Choroid plexus epithelial cell (primary cell): ENCODE measurements at regions not wholly inside any gene's neighbourhood (a gene's known extent, or its start where the extent isn't known, plus 50 kb on each side); places are given as distances from the start of the nearest gene placed in this dataset.
"Not testable (repeated sequence)": the region's sequence is repeated elsewhere in the genome, so short reads cannot be mapped to it uniquely, and the experiment has no call there.

Source experiments
- DNase-seq: peaks from one replicate; pipeline ENCODE4 v3.0.0-alpha.2; 2010; ENCODE audit warnings: low read depth
- H3K4me3 ChIP-seq: 2 replicates; pipeline ENCODE4 v1.5.1; 2011; ENCODE audit warnings: low read depth, mild to moderate bottlenecking, control low read depth, low read length, moderate library complexity
- TF ChIP-seq, protein P1 (sequence below): conservative IDR thresholded peaks from 2 replicates; pipeline ENCODE4 v1.5.1; 2011; ENCODE audit warnings: low read depth, mild to moderate bottlenecking, control low read depth, inconsistent platforms, low read length, moderate library complexity

DNA sequence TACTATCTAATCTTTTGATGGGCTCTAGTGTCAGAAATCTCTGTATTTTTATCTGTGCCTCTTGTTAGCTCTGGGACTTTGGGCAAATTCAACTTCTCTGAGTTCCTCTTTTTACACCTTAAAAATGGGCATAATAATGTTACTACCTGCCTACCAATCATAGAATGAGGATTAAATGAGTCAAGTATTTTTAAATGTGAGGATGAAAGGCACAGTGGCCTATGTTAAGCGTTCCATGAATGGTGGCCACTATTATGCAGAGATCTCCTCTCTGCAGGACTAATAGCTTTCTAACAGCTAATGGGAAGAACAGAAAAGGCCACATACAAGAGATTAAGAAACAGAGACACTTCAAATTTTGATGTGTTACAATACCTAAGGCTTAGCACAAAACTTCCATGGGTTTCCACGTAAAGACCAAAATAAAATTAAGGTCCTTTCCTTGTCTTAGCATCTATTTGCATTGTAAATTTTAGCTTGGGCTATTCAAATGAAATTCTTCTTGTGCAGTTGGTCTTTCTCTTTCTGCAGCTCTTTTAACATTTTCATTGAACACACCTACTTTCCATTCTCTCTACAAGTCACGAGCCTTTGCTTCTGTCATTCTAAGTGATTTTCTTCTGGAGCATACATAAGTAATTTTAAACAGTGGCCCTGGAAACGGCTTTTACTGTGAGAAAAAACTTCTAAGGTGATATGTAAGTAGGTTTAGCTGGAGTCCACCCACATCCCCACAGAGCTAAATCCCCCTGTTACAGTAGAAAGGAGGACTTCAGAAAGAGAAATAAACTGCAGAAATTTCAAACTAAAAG lies 117.9 kb upstream of the MED14 start:
- TF ChIP-seq, protein P1, sequence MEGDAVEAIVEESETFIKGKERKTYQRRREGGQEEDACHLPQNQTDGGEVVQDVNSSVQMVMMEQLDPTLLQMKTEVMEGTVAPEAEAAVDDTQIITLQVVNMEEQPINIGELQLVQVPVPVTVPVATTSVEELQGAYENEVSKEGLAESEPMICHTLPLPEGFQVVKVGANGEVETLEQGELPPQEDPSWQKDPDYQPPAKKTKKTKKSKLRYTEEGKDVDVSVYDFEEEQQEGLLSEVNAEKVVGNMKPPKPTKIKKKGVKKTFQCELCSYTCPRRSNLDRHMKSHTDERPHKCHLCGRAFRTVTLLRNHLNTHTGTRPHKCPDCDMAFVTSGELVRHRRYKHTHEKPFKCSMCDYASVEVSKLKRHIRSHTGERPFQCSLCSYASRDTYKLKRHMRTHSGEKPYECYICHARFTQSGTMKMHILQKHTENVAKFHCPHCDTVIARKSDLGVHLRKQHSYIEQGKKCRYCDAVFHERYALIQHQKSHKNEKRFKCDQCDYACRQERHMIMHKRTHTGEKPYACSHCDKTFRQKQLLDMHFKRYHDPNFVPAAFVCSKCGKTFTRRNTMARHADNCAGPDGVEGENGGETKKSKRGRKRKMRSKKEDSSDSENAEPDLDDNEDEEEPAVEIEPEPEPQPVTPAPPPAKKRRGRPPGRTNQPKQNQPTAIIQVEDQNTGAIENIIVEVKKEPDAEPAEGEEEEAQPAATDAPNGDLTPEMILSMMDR = no peak
- no peak for DNase-seq
- no peak overlapping the region for H3K4me3 ChIP-seq

DNA sequence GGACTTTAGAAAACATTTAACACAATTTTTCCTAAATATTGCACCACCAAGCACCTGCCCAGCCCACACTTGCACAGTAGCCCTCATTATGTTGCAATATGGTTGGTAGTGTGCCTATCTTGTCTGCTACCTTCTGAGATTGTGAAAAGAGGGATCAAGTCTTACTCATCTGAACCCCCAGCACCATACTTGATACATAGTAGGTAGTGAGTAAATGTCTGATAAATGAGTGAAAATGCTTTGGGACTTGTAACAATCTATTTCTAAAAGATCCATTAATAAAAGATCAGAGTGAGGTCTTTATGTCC lies 118.4 kb upstream of the MED14 start:
- DNase-seq = no peak
- TF ChIP-seq, protein P1 = no peak
- H3K4me3 ChIP-seq = no peak overlapping the region

DNA sequence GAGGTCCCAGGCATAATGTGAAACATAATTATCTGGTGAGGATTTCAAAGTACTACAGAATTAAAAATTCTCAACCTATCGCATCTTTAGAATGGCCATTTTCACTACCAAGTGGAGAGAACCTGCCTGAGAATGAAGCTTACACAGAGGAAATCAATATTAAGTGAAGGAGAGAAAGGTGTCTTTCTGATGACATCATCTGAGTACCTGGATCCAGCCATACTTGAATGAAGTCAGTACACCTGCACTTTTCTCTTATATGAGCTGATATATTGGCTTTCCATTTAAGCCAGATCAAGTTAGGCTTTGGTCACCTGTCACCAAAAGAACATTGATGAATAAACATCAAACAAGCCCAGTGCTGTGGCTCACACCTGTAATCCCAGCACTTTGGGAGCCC lies 118.9 kb upstream of the MED14 start:
- no peak for DNase-seq
- H3K4me3 ChIP-seq = no peak overlapping the region
- TF ChIP-seq, protein P1 = no peak

DNA sequence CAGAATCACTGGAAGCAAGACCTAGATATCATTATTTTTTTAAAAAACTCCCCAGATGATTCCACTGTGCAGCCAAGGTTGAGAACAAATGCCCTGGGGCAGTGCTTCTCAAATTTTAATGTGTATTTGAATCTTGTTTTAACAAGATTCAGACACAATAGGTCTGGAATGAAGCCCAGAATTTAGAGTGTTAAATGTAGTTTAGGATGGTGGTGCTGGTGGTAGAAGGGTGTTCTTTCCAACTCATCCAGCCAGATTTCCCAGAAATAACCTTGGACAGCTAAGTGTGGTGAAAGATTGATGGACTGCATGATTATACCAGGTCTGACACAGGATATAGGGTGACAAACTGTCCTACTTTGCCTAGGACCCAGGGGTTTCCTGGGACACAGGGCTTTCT lies 120.1 kb upstream of the MED14 start:
- TF ChIP-seq, protein P1 = no peak
- no peak overlapping the region for H3K4me3 ChIP-seq
- no peak for DNase-seq

DNA sequence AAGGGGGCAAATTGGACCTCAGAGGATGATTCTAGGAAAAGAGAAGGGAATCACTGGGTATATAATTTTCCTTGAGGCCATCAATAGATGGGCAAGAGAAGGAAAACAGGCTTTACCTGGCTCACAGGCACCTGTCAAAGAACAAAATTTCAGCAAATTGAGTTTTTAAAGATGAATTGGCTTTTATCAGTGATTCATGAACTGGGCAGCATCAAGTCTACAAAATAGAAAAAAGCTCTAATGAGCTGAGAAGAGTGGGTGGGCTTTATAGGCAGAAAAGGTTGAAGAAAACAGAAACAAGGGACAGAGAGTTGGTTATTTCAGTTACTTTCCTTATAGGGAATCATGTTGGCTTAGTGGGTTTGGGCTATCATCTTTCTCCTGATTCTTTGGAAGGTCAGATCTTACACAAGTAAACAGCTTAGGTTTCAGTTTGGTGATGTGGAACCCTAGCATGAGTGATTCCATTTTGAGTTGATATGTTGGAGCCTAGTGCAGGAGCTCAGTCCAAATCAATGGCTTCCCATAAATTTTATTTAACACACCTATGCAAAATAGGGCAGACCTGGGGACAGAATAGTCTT lies 120.7 kb upstream of the MED14 start:
- TF ChIP-seq, protein P1 = no peak
- H3K4me3 ChIP-seq = no peak overlapping the region
- no peak for DNase-seq

DNA sequence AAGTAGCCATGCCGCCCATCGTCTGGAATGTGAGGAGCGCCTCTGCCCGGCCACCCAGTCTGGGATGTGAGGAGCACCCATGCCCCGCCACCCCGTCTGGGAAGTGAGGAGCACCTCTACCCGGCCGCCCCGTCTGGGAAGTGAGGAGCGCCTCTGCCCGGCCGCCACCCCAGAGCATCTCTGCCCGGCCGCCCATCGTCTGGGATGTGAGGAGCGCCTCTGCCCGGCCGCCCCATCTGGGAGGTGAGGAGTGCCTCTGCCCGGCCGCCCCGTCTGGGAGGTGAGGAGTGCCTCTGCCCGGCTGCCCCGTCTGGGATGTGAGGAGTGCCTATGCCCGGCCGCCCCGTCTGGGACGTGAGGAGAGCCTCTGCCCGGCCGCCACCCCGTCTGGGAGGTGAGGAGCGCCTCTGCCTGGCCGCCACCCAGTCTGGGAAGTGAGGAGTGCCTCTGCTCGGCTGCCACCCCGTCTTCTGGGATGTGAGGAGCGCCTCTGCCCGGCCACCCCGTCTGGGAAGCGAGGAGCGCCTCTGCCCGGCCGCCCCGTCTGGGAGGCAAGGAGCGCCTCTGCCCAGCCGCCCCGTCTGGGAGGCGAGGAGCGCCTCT lies 126.7 kb upstream of the MED14 start:
- H3K4me3 ChIP-seq, DNase-seq: not testable (repeated sequence)

DNA sequence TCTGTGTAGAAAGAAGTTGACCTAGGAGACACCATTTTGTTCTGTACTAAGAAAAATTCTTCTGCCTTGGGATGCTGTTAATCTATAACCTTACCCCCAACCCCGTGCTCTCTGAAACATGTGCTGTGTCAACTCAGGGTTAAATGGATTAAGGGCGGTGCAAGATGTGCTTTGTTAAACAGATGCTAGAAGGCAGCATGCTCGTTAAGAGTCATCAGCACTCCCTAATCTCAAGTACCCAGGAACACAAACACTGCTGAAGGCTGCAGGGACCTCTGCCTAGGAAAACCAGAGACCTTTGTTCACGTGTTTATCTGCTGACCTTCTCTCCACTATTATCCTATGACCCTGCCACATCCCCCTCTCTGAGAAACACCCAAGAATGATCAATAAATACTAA lies 127.9 kb upstream of the MED14 start:
- H3K4me3 ChIP-seq, DNase-seq: not testable (repeated sequence)

DNA sequence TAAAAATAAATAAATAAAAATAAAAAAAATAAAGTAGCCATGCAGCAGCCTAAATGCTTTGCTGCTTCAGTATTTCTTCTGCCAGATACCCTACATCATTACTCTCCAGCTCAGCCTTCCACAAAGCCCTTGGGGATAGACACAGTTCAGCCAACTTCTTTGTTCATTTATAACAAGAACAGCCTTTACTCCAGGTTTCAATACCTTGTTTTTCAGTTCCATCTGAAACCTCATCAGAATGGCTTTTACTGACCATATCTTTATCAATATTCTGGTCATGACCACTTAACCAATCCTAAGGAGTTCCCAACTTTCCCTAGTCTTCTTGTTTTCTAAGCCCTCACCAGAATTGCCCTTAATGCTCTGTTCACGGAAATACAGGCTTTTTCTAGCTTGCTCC lies 128.3 kb upstream of the MED14 start:
- no peak overlapping the region for H3K4me3 ChIP-seq
- DNase-seq = no peak
- TF ChIP-seq, protein P1 = no peak
